AG04450 (cell line): ENCODE measurements at regions not wholly inside any gene's neighbourhood (a gene's known extent, or its start where the extent isn't known, plus 50 kb on each side); places are given as distances from the start of the nearest gene placed in this dataset.

Experiments
- CTCF ChIA-PET: fragments of 300-600, 350-600 bp; formaldehyde crosslinking; extraction: SDS; loops from one replicate; lab custom pipeline; 2022; ENCODE audit warnings: antibody characterized with exemption, inconsistent platforms; lab: Charles Lee
- POLR2A ChIA-PET: fragments of 350-600 bp; formaldehyde crosslinking; extraction: SDS; loops from one replicate; lab custom pipeline; 2021; ENCODE audit warnings: antibody characterized with exemption, inconsistent platforms; lab: Yijun Ruan, JAX
- DNase-seq: peaks from one replicate; pipeline ENCODE4 v3.0.0-alpha.2; 2011; ENCODE audit warnings: low read depth, low spot score
- H3K27ac ChIP-seq: one replicate; pipeline ENCODE4 v1.5.1; 2012; ENCODE audit warnings: low read depth, low read length, control low read depth
- H3K27me3 ChIP-seq: one replicate; pipeline ENCODE4 v1.6.0; 2012; ENCODE audit warnings: low read length; ENCODE audit not compliant: control insufficient read depth, insufficient read depth
- H3K4me3 ChIP-seq: 2 replicates; pipeline ENCODE4 v1.5.1; 2011; ENCODE audit warnings: mild to moderate bottlenecking, low read depth, low read length, control low read depth
- H3K9me3 ChIP-seq: 2 replicates; pipeline ENCODE4 v1.5.1; 2012; ENCODE audit warnings: low read length; ENCODE audit not compliant: control insufficient read depth, insufficient read depth
- CTCF ChIP-seq: IDR thresholded peaks from 2 replicates; pipeline ENCODE4 v1.5.1; 2011; ENCODE audit warnings: low read depth, low read length, control low read depth, inconsistent platforms

GRCh38 chr12:104399740-104400612, 56.8 kb upstream of the CHST11 start:
- Histone ChIP-seq H3K9me3 (no peaks in the 10 kb centered on the region), H3K4me3 (no peak overlapping the region), H3K27ac (no peak overlapping the region), H3K27me3 (no peaks in the 10 kb centered on the region)
- TF ChIP-seq CTCF = no peak
- CTCF ChIA-PET = no interaction called here
- no peak for DNase-seq
- POLR2A ChIA-PET = no interaction called here

- CTCF ChIA-PET = interaction anchor here (0.6 kb wide), 1 partner anchor 20 kb away, joined by 3 read pairs; no protein-coding TSS in a partner anchor
- DNase-seq = no peak
- H3K27me3 ChIP-seq = no peaks in the 10 kb centered on the region
- no peak overlapping the region for H3K27ac ChIP-seq
- H3K4me3 ChIP-seq = no peak overlapping the region
- TF ChIP-seq CTCF = no peak
- no peaks in the 10 kb centered on the region for H3K9me3 ChIP-seq
- POLR2A ChIA-PET = no interaction called here
These were observed 54.1 kb upstream of the CHST11 start for GRCh38 chr12:104402630-104403029.

- no peak for TF ChIP-seq CTCF
- DNase-seq = no peak
- Histone ChIP-seq H3K4me3 (no peak overlapping the region), H3K27me3 (no peaks in the 10 kb centered on the region), H3K27ac (no peak overlapping the region), H3K9me3 (no peaks in the 10 kb centered on the region)
- ChIA-PET POLR2A (interaction anchor here (0.7 kb wide), 1 partner anchor 11 kb away, joined by 4 read pairs; no protein-coding TSS in a partner anchor), CTCF (interaction anchor here (1.3 to 2.1 kb wide), 2 partner anchors 23 to 472 kb away, joined by 3 to 11 read pairs; no protein-coding TSS in a partner anchor)
These were observed 52.0 kb upstream of the CHST11 start for GRCh38 chr12:104404781-104405180.

GRCh38 chr12:104406164-104406563, 50.6 kb upstream of the CHST11 start:
- ChIA-PET POLR2A (no interaction called here), CTCF (interaction anchor here (2.1 kb wide), 1 partner anchor 24 kb away, joined by 11 read pairs; no protein-coding TSS in a partner anchor)
- H3K9me3 ChIP-seq = no peaks in the 10 kb centered on the region
- no peak overlapping the region for H3K4me3 ChIP-seq
- H3K27ac ChIP-seq = no peak overlapping the region
- no peak for DNase-seq
- TF ChIP-seq CTCF = no peak
- no peaks in the 10 kb centered on the region for H3K27me3 ChIP-seq
